ENCODE measurements at regions not wholly inside any gene's neighbourhood (a gene's known extent, or its start where the extent isn't known, plus 50 kb on each side); places are given as distances from the start of the nearest gene placed in this dataset.

DNA sequence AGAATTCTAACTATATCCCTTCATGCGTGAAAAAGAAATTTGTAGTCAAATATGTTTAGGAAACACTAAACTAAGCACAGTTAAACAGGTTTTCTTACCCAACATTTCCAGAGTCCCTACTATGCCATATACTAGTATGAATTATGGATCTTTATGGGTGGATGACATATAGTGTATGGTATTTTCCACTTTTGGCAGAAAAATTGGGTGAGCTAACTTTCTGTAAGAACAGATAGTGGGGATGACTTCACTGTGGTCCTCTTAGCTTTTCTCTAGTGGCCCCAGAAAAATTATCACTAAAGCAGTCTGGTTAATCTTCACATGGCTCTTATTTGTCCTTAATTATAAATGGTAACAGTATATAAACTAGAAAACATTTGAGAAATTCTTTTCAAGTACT, 240.0 kb upstream of the GULP1 start:
- no peaks in the 10 kb centered on the region for H3K9me3 Mint-ChIP-seq (ENCODE audit: unreplicated experiment)
- Histone ChIP-seq H3K9me3 (no peaks in the 10 kb centered on the region), H3K27me3 (replicated peaks; ENCODE audit: control insufficient read depth, insufficient read depth, low read length) (no peaks in the 10 kb centered on the region), H3K4me1 (no peaks in the 10 kb centered on the region), H3K36me3 (ENCODE audit: control insufficient read depth, insufficient read depth, low read length) (no peaks in the 10 kb centered on the region), H3K4me3 (ENCODE audit: low read depth, low read length) (no peak overlapping the region)
- intact Hi-C loops (cut with micrococcal nuclease; ENCODE audit: unreplicated experiment), result no loop called here
- no TSS peak for BruUV-seq (replicated peaks)
- POLR2A ChIA-PET, result no interaction called here
- no peaks in the 10 kb centered on the region for H3K36me3 Mint-ChIP-seq (ENCODE audit: insufficient read depth, unreplicated experiment)
- no peak for TF ChIP-seq CTCF (IDR thresholded peaks at IDR 0.05; ENCODE audit: insufficient read depth in 1 of 2, low read depth in 1 of 2, low read length in 1 of 2, severe bottlenecking in 1 of 2, unreplicated experiment in 1 of 2)
- no peak overlapping the region for H3K27ac Mint-ChIP-seq (ENCODE audit: unreplicated experiment)
- DNase-seq, result no peak
- no peaks in the 10 kb centered on the region for H3K4me1 Mint-ChIP-seq (ENCODE audit: low read depth, unreplicated experiment)
- H3K27me3 Mint-ChIP-seq (ENCODE audit: insufficient read depth, unreplicated experiment), result no peaks in the 10 kb centered on the region
- no peak overlapping the region for H3K4me3 Mint-ChIP-seq (ENCODE audit: unreplicated experiment)
- CTCF ChIA-PET, result no interaction called here

DNA sequence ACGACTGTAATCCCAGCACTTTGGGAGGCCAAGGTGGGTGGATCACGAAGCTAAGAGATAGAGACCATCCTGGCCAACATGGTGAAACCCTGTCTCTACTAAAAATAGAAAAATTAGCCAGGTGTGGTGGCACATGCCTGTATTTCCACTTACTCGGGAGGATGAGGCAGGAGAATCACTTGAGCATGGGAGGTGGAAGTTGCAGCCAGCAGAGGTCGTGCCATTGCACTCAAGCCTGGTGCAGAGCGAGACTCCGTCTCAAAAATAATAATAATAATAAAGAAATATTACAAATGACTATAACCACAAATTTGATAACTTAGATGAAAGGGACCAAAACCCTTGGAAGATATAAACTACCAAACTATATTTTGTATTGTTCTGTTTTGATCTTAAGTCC, 226.3 kb upstream of the GULP1 start:
- H3K9me3 ChIP-seq, result no peaks in the 10 kb centered on the region
- DNase-seq, result no peak
- Mint-ChIP-seq H3K9me3 (ENCODE audit: unreplicated experiment) (no peaks in the 10 kb centered on the region), H3K27ac (ENCODE audit: unreplicated experiment) (no peak overlapping the region), H3K4me1 (ENCODE audit: low read depth, unreplicated experiment) (no peaks in the 10 kb centered on the region), H3K27me3 (ENCODE audit: insufficient read depth, unreplicated experiment) (no peaks in the 10 kb centered on the region), H3K36me3 (ENCODE audit: insufficient read depth, unreplicated experiment) (no peaks in the 10 kb centered on the region), H3K4me3 (ENCODE audit: unreplicated experiment) (no peak overlapping the region)
- CTCF ChIA-PET, result no interaction called here
- TF ChIP-seq CTCF (IDR thresholded peaks at IDR 0.05; ENCODE audit: insufficient read depth in 1 of 2, low read depth in 1 of 2, low read length in 1 of 2, severe bottlenecking in 1 of 2, unreplicated experiment in 1 of 2), result no peak
- no peaks in the 10 kb centered on the region for H3K27me3 ChIP-seq (replicated peaks; ENCODE audit: control insufficient read depth, insufficient read depth, low read length)
- no peaks in the 10 kb centered on the region for H3K36me3 ChIP-seq (ENCODE audit: control insufficient read depth, insufficient read depth, low read length)
- H3K4me1 ChIP-seq, result no peaks in the 10 kb centered on the region
- intact Hi-C loops (cut with micrococcal nuclease; ENCODE audit: unreplicated experiment), result loop anchor here (1.0 to 5.0 kb wide), 2 partner anchors 304 to 447 kb away; no protein-coding TSS in a partner anchor
- POLR2A ChIA-PET, result no interaction called here
- BruUV-seq (replicated peaks), result no TSS peak
- no peak overlapping the region for H3K4me3 ChIP-seq (ENCODE audit: low read depth, low read length)

GRCh38 chr2:188068093-188068492, 223.6 kb upstream of the GULP1 start:
- no peaks in the 10 kb centered on the region for H3K36me3 ChIP-seq (ENCODE audit: control insufficient read depth, insufficient read depth, low read length)
- H3K27me3 ChIP-seq (replicated peaks; ENCODE audit: control insufficient read depth, insufficient read depth, low read length), result no peaks in the 10 kb centered on the region
- intact Hi-C loops (cut with micrococcal nuclease; ENCODE audit: unreplicated experiment), result loop anchor here (5.0 kb wide), 1 partner anchor 444 kb away; no protein-coding TSS in a partner anchor
- no peaks in the 10 kb centered on the region for H3K9me3 ChIP-seq
- no peaks in the 10 kb centered on the region for H3K4me1 Mint-ChIP-seq (ENCODE audit: low read depth, unreplicated experiment)
- BruUV-seq (replicated peaks), result no TSS peak
- no peaks in the 10 kb centered on the region for H3K36me3 Mint-ChIP-seq (ENCODE audit: insufficient read depth, unreplicated experiment)
- peaks cover 4% of the 10 kb centered on the region for H3K27me3 Mint-ChIP-seq (ENCODE audit: insufficient read depth, unreplicated experiment)
- POLR2A ChIA-PET, result no interaction called here
- no peak for DNase-seq
- no peak for TF ChIP-seq CTCF (IDR thresholded peaks at IDR 0.05; ENCODE audit: insufficient read depth in 1 of 2, low read depth in 1 of 2, low read length in 1 of 2, severe bottlenecking in 1 of 2, unreplicated experiment in 1 of 2)
- no peak overlapping the region for H3K27ac Mint-ChIP-seq (ENCODE audit: unreplicated experiment)
- H3K4me3 ChIP-seq (ENCODE audit: low read depth, low read length), result no peak overlapping the region
- no peak overlapping the region for H3K4me3 Mint-ChIP-seq (ENCODE audit: unreplicated experiment)
- no peaks in the 10 kb centered on the region for H3K4me1 ChIP-seq
- H3K9me3 Mint-ChIP-seq (ENCODE audit: unreplicated experiment), result no peaks in the 10 kb centered on the region
- CTCF ChIA-PET, result no interaction called here
